Tibial nerve (tissue), 4 donors: ENCODE measurements at regions not wholly inside any gene's neighbourhood (a gene's known extent, or its start where the extent isn't known, plus 50 kb on each side); places are given as distances from the start of the nearest gene placed in this dataset.

ENCODE experiments used
- DNase-seq, 2 donors: peaks; one replicate each; pipeline ENCODE4 v3.0.0-alpha.2; 2019; ENCODE audit warnings: low spot score in 2 of 2
- H3K27ac ChIP-seq, 4 donors: fragments of 200-600 bp; sonication (generic) in 3 of 4; one replicate each; pipeline ENCODE4 v1.5.1; 2017 to 2019; ENCODE audit warnings: mild to moderate bottlenecking in 1 of 4
- H3K27me3 ChIP-seq, 2 donors: fragments of 200-600 bp; sonication (generic) in 1 of 2; one replicate each; pipeline versions ENCODE4 v1.5.1 to v1.6.0; 2017 to 2019
- H3K36me3 ChIP-seq, 3 donors: fragments of 200-600 bp; sonication (generic); one replicate each; pipeline ENCODE4 v1.5.1; 2018 to 2019
- H3K4me1 ChIP-seq, 4 donors: fragments of 200-600 bp; sonication (generic) in 3 of 4; one replicate each; pipeline ENCODE4 v1.5.1; 2017 to 2019
- H3K4me3 ChIP-seq, 4 donors: fragments of 200-600 bp; sonication (generic) in 3 of 4; one replicate each; pipeline ENCODE4 v1.5.1; 2017 to 2019; ENCODE audit warnings: mild to moderate bottlenecking in 1 of 4, moderate library complexity in 1 of 4
- H3K9me3 ChIP-seq, 4 donors: fragments of 200-600 bp; sonication (generic) in 3 of 4; one replicate each; pipeline ENCODE4 v1.5.1; 2017 to 2019
- EP300 ChIP-seq, 2 donors: sonication (generic); formaldehyde crosslinking; IDR thresholded peaks; one replicate each; pipeline ENCODE4 v1.6.1; 2017; ENCODE audit warnings: antibody characterized with exemption in 2 of 2, mild to moderate bottlenecking in 1 of 2
- POLR2A ChIP-seq, 2 donors: fragments of 450-650 bp; IDR thresholded peaks; one replicate each; pipeline ENCODE4 v1.6.1; 2017; ENCODE audit warnings: antibody characterized with exemption in 2 of 2, mild to moderate bottlenecking in 2 of 2, moderate library complexity in 2 of 2
- WGBS, 2 donors: methylation state at CpG; one replicate each; pipeline ENCODE4 v1.1.5; 2018; 5-methylcytosine and 5-hydroxymethylcytosine counted together
- TF ChIP-seq, protein P1 (sequence below), 5 experiments: fragments of 200-600 bp in 3 of 5; fragments of 450-650 bp in 2 of 5; sonication (generic) in 3 of 5; IDR thresholded peaks; one replicate each; pipeline ENCODE4 v1.5.1; 2016 to 2019; ENCODE audit warnings: antibody characterized with exemption in 5 of 5, mild to moderate bottlenecking in 3 of 5, moderate library complexity in 2 of 5

DNA sequence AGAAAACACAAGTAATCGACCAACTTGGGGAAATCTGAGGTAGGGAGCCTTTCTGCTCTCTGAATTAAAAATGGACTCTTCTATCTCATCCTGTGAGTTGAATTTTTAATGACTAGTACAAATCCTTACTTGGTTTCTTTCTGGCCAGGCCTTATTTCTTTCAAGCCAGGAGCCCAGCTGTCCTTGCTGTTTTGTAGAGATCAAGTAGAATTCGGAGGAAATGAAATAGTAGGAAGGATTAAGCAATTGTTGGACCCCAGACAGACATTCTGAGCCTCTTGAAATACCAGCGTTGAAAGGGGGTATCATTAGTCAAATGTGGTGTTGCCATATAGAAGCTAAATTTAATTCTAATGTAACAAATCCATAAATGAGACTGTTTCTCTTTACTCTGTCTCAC, 53.7 kb upstream of the SMIM15 start:
- Histone ChIP-seq H3K4me1 (no peaks in the 10 kb centered on the region), H3K4me3 (no peak overlapping the region), H3K36me3 (no peaks in the 10 kb centered on the region), H3K9me3 (no peaks in the 10 kb centered on the region), H3K27ac (no peak overlapping the region), H3K27me3 (no peaks in the 10 kb centered on the region)
- no peak for DNase-seq
- TF ChIP-seq POLR2A (IDR thresholded peaks at IDR 0.05) = no peak
- TF ChIP-seq, protein P1, sequence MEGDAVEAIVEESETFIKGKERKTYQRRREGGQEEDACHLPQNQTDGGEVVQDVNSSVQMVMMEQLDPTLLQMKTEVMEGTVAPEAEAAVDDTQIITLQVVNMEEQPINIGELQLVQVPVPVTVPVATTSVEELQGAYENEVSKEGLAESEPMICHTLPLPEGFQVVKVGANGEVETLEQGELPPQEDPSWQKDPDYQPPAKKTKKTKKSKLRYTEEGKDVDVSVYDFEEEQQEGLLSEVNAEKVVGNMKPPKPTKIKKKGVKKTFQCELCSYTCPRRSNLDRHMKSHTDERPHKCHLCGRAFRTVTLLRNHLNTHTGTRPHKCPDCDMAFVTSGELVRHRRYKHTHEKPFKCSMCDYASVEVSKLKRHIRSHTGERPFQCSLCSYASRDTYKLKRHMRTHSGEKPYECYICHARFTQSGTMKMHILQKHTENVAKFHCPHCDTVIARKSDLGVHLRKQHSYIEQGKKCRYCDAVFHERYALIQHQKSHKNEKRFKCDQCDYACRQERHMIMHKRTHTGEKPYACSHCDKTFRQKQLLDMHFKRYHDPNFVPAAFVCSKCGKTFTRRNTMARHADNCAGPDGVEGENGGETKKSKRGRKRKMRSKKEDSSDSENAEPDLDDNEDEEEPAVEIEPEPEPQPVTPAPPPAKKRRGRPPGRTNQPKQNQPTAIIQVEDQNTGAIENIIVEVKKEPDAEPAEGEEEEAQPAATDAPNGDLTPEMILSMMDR (IDR thresholded peaks at IDR 0.05) = no peak
- TF ChIP-seq EP300 (IDR thresholded peaks at IDR 0.05) = no peak
- WGBS, 2 donors = 64 to 82% methylated on average over 3 of the region's 3 CpGs

DNA sequence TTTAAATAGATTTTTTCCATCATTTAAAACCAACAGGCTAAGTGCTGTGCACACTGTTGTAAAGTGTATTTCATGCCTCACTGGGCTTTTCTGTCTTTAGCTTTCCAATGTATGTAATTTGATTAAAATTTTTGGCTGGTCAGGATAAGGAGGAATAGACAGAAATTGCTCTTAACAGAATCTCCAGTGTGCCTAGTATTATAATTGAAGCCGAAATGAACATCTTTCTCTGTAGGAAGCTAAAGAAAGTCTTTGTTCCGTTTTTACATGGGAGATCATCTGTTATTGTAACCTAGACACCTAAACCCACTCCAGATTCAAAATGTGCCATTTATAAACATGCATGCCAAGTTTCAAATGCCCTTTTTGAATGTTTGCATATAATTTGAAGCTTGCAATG, 54.5 kb upstream of the SMIM15 start:
- WGBS, 2 donors = 45 to 48% methylated on average over 2 of the region's 2 CpGs

DNA sequence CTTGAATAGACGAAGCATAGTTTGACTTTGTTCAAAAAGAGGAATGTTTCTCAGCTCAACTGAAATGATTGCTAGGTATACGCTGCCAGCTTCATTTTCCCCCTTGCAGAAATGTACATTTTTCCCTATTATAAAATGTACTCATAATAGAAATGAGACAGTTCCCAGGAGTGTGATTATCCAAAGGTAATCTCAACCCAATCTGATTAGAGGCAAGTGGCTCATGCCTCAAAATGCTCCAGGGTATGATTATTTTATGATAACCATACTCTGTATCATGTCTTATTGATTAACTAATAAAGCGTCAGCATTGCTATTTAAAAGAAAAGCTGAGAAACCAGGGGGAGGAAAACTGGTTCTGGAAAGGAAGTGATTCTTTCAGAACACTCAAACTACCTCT, 54.9 kb upstream of the SMIM15 start:
- Histone ChIP-seq H3K36me3 (no peaks in the 10 kb centered on the region), H3K4me3 (no peak overlapping the region), H3K27me3 (no peaks in the 10 kb centered on the region), H3K27ac (no peak overlapping the region), H3K9me3 (peaks cover 0 to 5% (median 0%) of the 10 kb centered on the region in 4 donors), H3K4me1 (no peaks in the 10 kb centered on the region)
- WGBS, 2 donors = 56 to 70% methylated on average over 3 of the region's 3 CpGs
- no peak for DNase-seq
- TF ChIP-seq POLR2A (IDR thresholded peaks at IDR 0.05) (no peak), EP300 (IDR thresholded peaks at IDR 0.05) (no peak)
- TF ChIP-seq, protein P1 (IDR thresholded peaks at IDR 0.05) = no peak

More for the DNA sequence above, 54.5 kb upstream of the SMIM15 start:
- no peak for DNase-seq
- H3K27ac ChIP-seq = no peak overlapping the region
- no peak for TF ChIP-seq EP300 (IDR thresholded peaks at IDR 0.05)
- TF ChIP-seq POLR2A (IDR thresholded peaks at IDR 0.05) = no peak
- TF ChIP-seq, protein P1 (IDR thresholded peaks at IDR 0.05) = no peak
- no peaks in the 10 kb centered on the region for H3K4me1 ChIP-seq
- peaks cover 0 to 3% (median 0%) of the 10 kb centered on the region in 4 donors for H3K9me3 ChIP-seq
- H3K4me3 ChIP-seq = no peak overlapping the region
- H3K36me3 ChIP-seq = no peaks in the 10 kb centered on the region
- no peaks in the 10 kb centered on the region for H3K27me3 ChIP-seq

DNA sequence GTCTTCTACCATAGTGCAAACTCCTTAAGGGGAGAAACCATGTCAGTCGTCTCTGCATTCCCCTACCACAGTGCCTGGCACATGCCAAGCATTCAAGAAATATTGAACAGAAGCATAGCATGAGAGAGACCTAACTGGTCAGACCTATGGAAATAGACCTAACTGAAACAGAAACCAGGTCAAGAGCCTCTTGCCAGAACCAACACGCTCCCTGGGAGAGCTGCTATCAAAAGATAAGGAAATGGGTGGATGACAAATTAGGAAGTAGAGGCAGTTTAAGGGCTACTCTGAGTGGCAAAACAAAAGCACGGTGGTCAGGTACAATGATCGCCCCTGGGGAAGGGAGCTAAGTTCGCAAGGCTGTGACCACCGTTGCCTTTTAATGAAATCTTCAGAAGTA, 66.0 kb upstream of the SMIM15 start:
- no peak overlapping the region for H3K4me3 ChIP-seq
- DNase-seq = no peak
- H3K36me3 ChIP-seq = no peaks in the 10 kb centered on the region
- H3K9me3 ChIP-seq = peaks cover 0 to 5% (median 0%) of the 10 kb centered on the region in 4 donors
- no peaks in the 10 kb centered on the region for H3K27me3 ChIP-seq
- TF ChIP-seq POLR2A (IDR thresholded peaks at IDR 0.05) (no peak), EP300 (IDR thresholded peaks at IDR 0.05) (no peak)
- TF ChIP-seq, protein P1 (IDR thresholded peaks at IDR 0.05) = no peak
- WGBS, 2 donors = 83 to 86% methylated on average over 6 of the region's 6 CpGs
- peaks cover 0 to 3% (median 0%) of the 10 kb centered on the region in 4 donors for H3K4me1 ChIP-seq
- no peak overlapping the region for H3K27ac ChIP-seq

DNA sequence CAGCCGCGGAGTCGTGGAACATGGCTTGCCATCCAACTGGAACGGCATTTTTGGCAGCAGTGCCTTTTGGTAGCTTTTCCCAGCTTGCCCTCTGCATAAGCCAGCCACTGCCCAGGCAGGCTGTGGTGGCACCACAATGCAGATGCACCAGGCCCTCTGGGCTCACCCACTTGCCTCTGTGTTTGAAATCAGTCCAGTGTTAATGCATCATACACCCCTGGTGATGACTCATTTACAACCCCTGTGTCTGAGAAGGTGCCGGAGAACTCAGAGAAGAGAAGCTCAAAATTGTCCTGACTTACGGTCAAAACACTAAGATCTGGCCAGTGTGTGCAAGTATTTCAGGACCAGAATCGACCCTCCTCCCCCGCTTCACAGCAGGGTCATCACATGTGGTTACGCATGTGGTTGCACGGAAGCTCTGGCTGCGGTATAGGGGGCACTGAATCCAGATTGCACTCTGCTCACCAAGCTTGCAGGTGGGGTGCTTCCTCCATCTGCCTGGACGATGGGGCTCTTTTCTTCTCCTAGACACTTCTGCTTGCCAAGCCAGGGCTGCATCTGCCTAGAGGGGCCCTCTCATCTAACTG, 66.5 kb upstream of the SMIM15 start:
- Histone ChIP-seq H3K36me3 (no peaks in the 10 kb centered on the region), H3K4me3 (no peak overlapping the region), H3K9me3 (peaks cover 0 to 5% (median 0%) of the 10 kb centered on the region in 4 donors), H3K4me1 (peaks cover 0 to 3% (median 0%) of the 10 kb centered on the region in 4 donors), H3K27ac (no peak overlapping the region), H3K27me3 (no peaks in the 10 kb centered on the region)
- WGBS, 2 donors = 90 to 92% methylated on average over 12 of the region's 12 CpGs
- DNase-seq = no peak
- TF ChIP-seq EP300 (IDR thresholded peaks at IDR 0.05) (no peak), POLR2A (IDR thresholded peaks at IDR 0.05) (no peak)
- TF ChIP-seq, protein P1 (IDR thresholded peaks at IDR 0.05) = no peak
